CD4-positive, alpha-beta T cell treated with Interleukin-12 subunit alpha and Interleukin-12 subunit beta, for 1 hour (primary cell): ENCODE measurements at regions not wholly inside any gene's neighbourhood (a gene's known extent, or its start where the extent isn't known, plus 50 kb on each side); places are given as distances from the start of the nearest gene placed in this dataset.

Experiments used
- DNase-seq: peaks from one replicate; pipeline ENCODE4 v3.0.0-alpha.2; 2020

- DNase-seq, result no peak
These were observed 564.3 kb upstream of the ZNF608 start for GRCh38 chr5:125310749-125311148.

GRCh38 chr5:125311743-125312142 is 565.3 kb upstream of the ZNF608 start:
- no peak for DNase-seq

GRCh38 chr5:125313555-125313954 is 567.1 kb upstream of the ZNF608 start:
- DNase-seq, result no peak

- no peak for DNase-seq
These were observed 568.9 kb upstream of the ZNF608 start for GRCh38 chr5:125315306-125315705.

GRCh38 chr5:125316391-125316790 is 570.0 kb upstream of the ZNF608 start:
- no peak for DNase-seq

GRCh38 chr5:125316915-125317535 is 570.6 kb upstream of the ZNF608 start:
- DNase-seq, result no peak

- DNase-seq, result no peak
These were observed 571.1 kb upstream of the ZNF608 start for GRCh38 chr5:125317536-125317995.

GRCh38 chr5:125321654-125322053 is 575.2 kb upstream of the ZNF608 start:
- DNase-seq, result no peak

GRCh38 chr5:125323613-125324012 is 577.2 kb upstream of the ZNF608 start:
- DNase-seq, result no peak

GRCh38 chr5:125325488-125326149 is 579.2 kb upstream of the ZNF608 start:
- DNase-seq, result no peak

GRCh38 chr5:125326150-125326510 is 579.7 kb upstream of the ZNF608 start:
- DNase-seq, result no peak

- DNase-seq, result no peak
These were observed 581.2 kb upstream of the ZNF608 start for GRCh38 chr5:125327676-125328075.

GRCh38 chr5:125331987-125332598 is 585.7 kb upstream of the ZNF608 start:
- no peak for DNase-seq

GRCh38 chr5:125333416-125333815 is 587.0 kb upstream of the ZNF608 start:
- no peak for DNase-seq

- DNase-seq, result no peak
These were observed 590.0 kb upstream of the ZNF608 start for GRCh38 chr5:125336401-125336800.

- DNase-seq, result no peak
These were observed 590.9 kb upstream of the ZNF608 start for GRCh38 chr5:125337294-125337693.

- DNase-seq, result no peak
These were observed 592.2 kb upstream of the ZNF608 start for GRCh38 chr5:125338440-125339174.

GRCh38 chr5:125341436-125341835 is 595.0 kb upstream of the ZNF608 start:
- DNase-seq, result no peak

- no peak for DNase-seq
These were observed 596.6 kb upstream of the ZNF608 start for GRCh38 chr5:125343015-125343414.

- no peak for DNase-seq
These were observed 599.9 kb upstream of the ZNF608 start for GRCh38 chr5:125346316-125346715.

GRCh38 chr5:125348221-125348692 is 601.8 kb upstream of the ZNF608 start:
- DNase-seq, result no peak

GRCh38 chr5:125348936-125349831 is 602.7 kb upstream of the ZNF608 start:
- no peak for DNase-seq
